Liver (tissue), 8 donors: ENCODE measurements at regions not wholly inside any gene's neighbourhood (a gene's known extent, or its start where the extent isn't known, plus 50 kb on each side); places are given as distances from the start of the nearest gene placed in this dataset.
"Not testable (repeated sequence)": the region's sequence is repeated elsewhere in the genome, so short reads cannot be mapped to it uniquely, and the experiment has no call there.

Source experiments
- DNase-seq: peaks from one replicate; pipeline ENCODE4 v3.0.0-alpha.2; 2017; ENCODE audit warnings: low spot score
- H3K27ac ChIP-seq, 2 donors: one replicate each; pipeline ENCODE4 v1.7.0; 2013; ENCODE audit warnings: inconsistent platforms in 2 of 2, low read length in 2 of 2, control low read depth in 1 of 2, low read depth in 1 of 2, mild to moderate bottlenecking in 1 of 2
- H3K27me3 ChIP-seq, 4 donors: one replicate each; pipeline versions ENCODE4 v1.6.1 to v1.7.0; 2013; ENCODE audit warnings: low read length in 3 of 4, inconsistent platforms in 1 of 4, mild to moderate bottlenecking in 1 of 4, moderate library complexity in 1 of 4; ENCODE audit not compliant: control insufficient read depth in 4 of 4, insufficient read depth in 4 of 4
- H3K36me3 ChIP-seq, 4 donors: one replicate each; pipeline versions ENCODE4 v1.6.1 to v1.7.0; 2013; ENCODE audit warnings: low read length in 3 of 4, mild to moderate bottlenecking in 3 of 4, low read depth in 1 of 4, moderate library complexity in 1 of 4; ENCODE audit not compliant: control insufficient read depth in 4 of 4, insufficient read depth in 3 of 4
- H3K4me1 ChIP-seq, 4 donors: one replicate each; pipeline versions ENCODE4 v1.6.1 to v1.7.0; 2013; ENCODE audit warnings: low read length in 3 of 4, mild to moderate bottlenecking in 3 of 4, moderate library complexity in 1 of 4; ENCODE audit not compliant: control insufficient read depth in 4 of 4, insufficient read depth in 4 of 4
- H3K4me3 ChIP-seq, 3 donors: one replicate each; pipeline versions ENCODE4 v1.6.1 to v1.7.0; 2013; ENCODE audit warnings: low read length in 3 of 3, control low read depth in 1 of 3, low read depth in 1 of 3, mild to moderate bottlenecking in 1 of 3
- H3K9ac ChIP-seq, 2 donors: one replicate each; pipeline ENCODE4 v1.7.0; 2013; ENCODE audit warnings: low read length in 2 of 2, mild to moderate bottlenecking in 2 of 2, moderate library complexity in 2 of 2, control low read depth in 1 of 2, low read depth in 1 of 2
- H3K9me3 ChIP-seq, 4 donors: one replicate each; pipeline versions ENCODE4 v1.6.1 to v1.7.0; 2013; ENCODE audit warnings: low read length in 3 of 4; ENCODE audit not compliant: control insufficient read depth in 4 of 4
- CTCF ChIP-seq: fragments of 150-350 bp; IDR thresholded peaks from 2 replicates; pipeline ENCODE4 v1.5.1; 2017; ENCODE audit warnings: improper control_type of control experiment, low read depth, low read length; ENCODE audit not compliant: missing input control
- EGR1 ChIP-seq, 2 donors: IDR thresholded peaks; 2 replicates each; pipeline ENCODE4 v1.6.1; 2016 to 2018; ENCODE audit warnings: antibody characterized with exemption in 2 of 2, low read depth in 2 of 2
- HNF4A ChIP-seq, 2 donors: conservative IDR thresholded peaks; 2 replicates each; pipeline ENCODE4 v1.6.1; 2016; ENCODE audit warnings: antibody characterized with exemption in 2 of 2, mild to moderate bottlenecking in 2 of 2
- HNF4G ChIP-seq: IDR thresholded peaks from 2 replicates; pipeline ENCODE4 v1.6.1; 2016; ENCODE audit warnings: antibody characterized with exemption
- JUND ChIP-seq, 2 donors: IDR thresholded peaks; 2 replicates each; pipeline ENCODE4 v1.6.1; 2016; ENCODE audit warnings: antibody characterized with exemption in 2 of 2
- REST ChIP-seq: IDR thresholded peaks from 2 replicates; pipeline ENCODE4 v1.6.1; 2016; ENCODE audit warnings: antibody characterized with exemption, mild to moderate bottlenecking
- SP1 ChIP-seq: IDR thresholded peaks from 2 replicates; pipeline ENCODE4 v1.6.1; 2018; ENCODE audit warnings: antibody characterized with exemption, mild to moderate bottlenecking
- TAF1 ChIP-seq: conservative IDR thresholded peaks from 2 replicates; pipeline ENCODE4 v1.6.1; 2016; ENCODE audit warnings: antibody characterized with exemption, mild to moderate bottlenecking
- ZBTB33 ChIP-seq: IDR thresholded peaks from 2 replicates; pipeline ENCODE4 v1.6.1; 2016; ENCODE audit warnings: antibody characterized with exemption
- WGBS: extraction: QIAGEN DNeasy Blood & Tissue Kit; methylation state at CpG from one replicate; pipeline ENCODE4 v1.1.7; 2013; 5-methylcytosine and 5-hydroxymethylcytosine counted together
- donor health status: healthy.
- donor health status: healthy.
- donor health status: healthy.
- donor health status: healthy.
- donor health status: healthy.

GRCh38 chr3:88301273-88301995 is 151.7 kb downstream of the C3orf38 start:
- H3K27me3 ChIP-seq, result peaks cover 0 to 2% (median 0%) of the 10 kb centered on the region in 4 donors
- no peak for DNase-seq
- H3K27ac ChIP-seq, result no peak overlapping the region
- H3K4me1 ChIP-seq, result no peaks in the 10 kb centered on the region
- 60% methylated on average over 3 of the region's 3 CpGs for WGBS
- no peaks in the 10 kb centered on the region for H3K36me3 ChIP-seq
- H3K9ac ChIP-seq, result no peak overlapping the region
- TF ChIP-seq ZBTB33 (no peak), JUND (IDR thresholded peaks at IDR 0.05) (no peak), CTCF (no peak), HNF4G (no peak), EGR1 (IDR thresholded peaks at IDR 0.05; ENCODE audit: low read depth in 2 of 2) (no peak)
- H3K9me3 ChIP-seq, result no peaks in the 10 kb centered on the region
- no peak overlapping the region for H3K4me3 ChIP-seq

- no peak overlapping the region for H3K4me3 ChIP-seq
- H3K27ac ChIP-seq, result no peak overlapping the region
- no peaks in the 10 kb centered on the region for H3K9me3 ChIP-seq
- H3K4me1 ChIP-seq, result no peaks in the 10 kb centered on the region
- H3K9ac ChIP-seq, result no peak overlapping the region
- TF ChIP-seq SP1 (no peak), HNF4A (conservative IDR thresholded peaks at IDR 0.05) (no peak), CTCF (no peak), TAF1 (no peak), REST (no peak)
- H3K27me3 ChIP-seq, result peaks cover 0 to 2% (median 0%) of the 10 kb centered on the region in 4 donors
- H3K36me3 ChIP-seq, result no peaks in the 10 kb centered on the region
- DNase-seq, result no peak
Measured at GRCh38 chr3:88301996-88302393, 152.2 kb downstream of the C3orf38 start.

GRCh38 chr3:88303331-88303904 is 153.7 kb downstream of the C3orf38 start:
- not testable (repeated sequence) for DNase-seq, H3K4me1 ChIP-seq, H3K4me3 ChIP-seq, H3K27me3 ChIP-seq, H3K27ac ChIP-seq, H3K9me3 ChIP-seq, H3K9ac ChIP-seq, H3K36me3 ChIP-seq
- 92% methylated on average over 30 of the region's 30 CpGs for WGBS
